DOHH2 (cell line): ENCODE measurements at regions not wholly inside any gene's neighbourhood (a gene's known extent, or its start where the extent isn't known, plus 50 kb on each side); places are given as distances from the start of the nearest gene placed in this dataset.

ENCODE experiments used
- H3F3A ChIP-seq: fragments of 200-600 bp; sonication (generic), shearing (Covaris generic); 2 replicates; pipeline ENCODE4 v1.6.0; 2016; ENCODE audit warnings: antibody characterized with exemption, mild to moderate bottlenecking; ENCODE audit not compliant: control insufficient read depth, insufficient read depth
- H3K27ac ChIP-seq: fragments of 200-600 bp; sonication (generic); 2 replicates; pipeline ENCODE4 v1.5.1; 2014; ENCODE audit warnings: low read depth, mild to moderate bottlenecking, low read length, moderate library complexity
- H3K27me3 ChIP-seq: fragments of 200-600 bp; sonication (generic); 2 replicates; pipeline ENCODE4 v1.6.1; 2014; ENCODE audit warnings: mild to moderate bottlenecking, low read length, mixed read lengths; ENCODE audit not compliant: control insufficient read depth
- H3K36me3 ChIP-seq: fragments of 200-600 bp; sonication (generic); 2 replicates; pipeline ENCODE4 v1.6.1; 2014; ENCODE audit warnings: mild to moderate bottlenecking, low read length, moderate library complexity, mixed read lengths; ENCODE audit not compliant: control insufficient read depth
- H3K4me1 ChIP-seq: fragments of 200-600 bp; sonication (generic); 2 replicates; pipeline ENCODE4 v1.6.1; 2014; ENCODE audit warnings: mild to moderate bottlenecking, low read length, mixed read lengths; ENCODE audit not compliant: control insufficient read depth
- H3K4me2 ChIP-seq: fragments of 200-600 bp; sonication (generic); 2 replicates; pipeline ENCODE4 v1.6.0; 2014; ENCODE audit warnings: mild to moderate bottlenecking, low read length, moderate library complexity
- H3K4me3 ChIP-seq: fragments of 200-600 bp; sonication (generic); 2 replicates; pipeline ENCODE4 v1.5.1; 2014; ENCODE audit warnings: mild to moderate bottlenecking, low read length, mixed read lengths
- H3K79me2 ChIP-seq: fragments of 200-600 bp; sonication (generic); 2 replicates; pipeline ENCODE4 v1.6.1; 2014; ENCODE audit warnings: mild to moderate bottlenecking, low read length, mixed read lengths; ENCODE audit not compliant: control insufficient read depth
- H3K9me2 ChIP-seq: fragments of 200-600 bp; sonication (generic); replicated peaks from 2 replicates; pipeline ENCODE4 v1.6.1; 2014; ENCODE audit warnings: mild to moderate bottlenecking, low read length, mixed read lengths; ENCODE audit not compliant: control insufficient read depth
- H3K9me3 ChIP-seq: fragments of 200-600 bp; sonication (generic); 2 replicates; pipeline ENCODE4 v1.6.1; 2014; ENCODE audit warnings: antibody characterized with exemption, low read length, mixed read lengths; ENCODE audit not compliant: control insufficient read depth, insufficient read depth
- H4K20me1 ChIP-seq: fragments of 200-600 bp; sonication (generic); 2 replicates; pipeline ENCODE4 v1.6.0; 2014; ENCODE audit warnings: low read depth, mild to moderate bottlenecking, antibody characterized with exemption, low read length, moderate library complexity; ENCODE audit not compliant: control insufficient read depth, insufficient read depth
- EZH2phosphoT487 ChIP-seq: fragments of 200-600 bp; sonication (generic); IDR thresholded peaks from 2 replicates; pipeline ENCODE4 v1.6.1; 2017; ENCODE audit warnings: borderline replicate concordance, mild to moderate bottlenecking, antibody characterized with exemption, low read length, moderate library complexity, mixed read lengths
- TF ChIP-seq, protein P1 (sequence below): fragments of 200-600 bp; sonication (generic); IDR thresholded peaks from one replicate; pipeline ENCODE4 v1.5.1; 2014; ENCODE audit warnings: antibody characterized with exemption, mild to moderate bottlenecking, low read depth, low read length; ENCODE audit not compliant: poor library complexity, severe bottlenecking

DNA sequence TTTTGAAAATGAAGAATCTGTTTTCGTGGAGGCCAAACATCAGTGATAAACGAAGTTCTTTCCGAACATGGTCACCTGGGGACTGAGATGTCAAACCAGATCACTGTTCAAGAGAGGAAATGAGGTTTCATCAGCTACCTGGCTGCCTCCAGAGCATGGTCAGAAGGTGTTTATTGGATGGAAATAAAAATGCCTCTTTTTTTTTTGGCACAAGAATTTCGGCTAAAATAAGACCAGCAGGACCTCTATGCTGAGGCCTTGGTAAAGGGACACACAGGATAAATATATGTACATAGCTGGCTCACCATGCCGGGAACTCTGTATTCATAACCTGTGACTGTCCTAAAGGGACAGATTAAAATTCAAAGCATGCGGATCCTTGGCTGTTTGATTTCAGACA is 135.3 kb downstream of the UTP18 start:
- no peaks in the 10 kb centered on the region for H3K27me3 ChIP-seq
- H3K9me3 ChIP-seq, result no peaks in the 10 kb centered on the region
- TF ChIP-seq, protein P1, sequence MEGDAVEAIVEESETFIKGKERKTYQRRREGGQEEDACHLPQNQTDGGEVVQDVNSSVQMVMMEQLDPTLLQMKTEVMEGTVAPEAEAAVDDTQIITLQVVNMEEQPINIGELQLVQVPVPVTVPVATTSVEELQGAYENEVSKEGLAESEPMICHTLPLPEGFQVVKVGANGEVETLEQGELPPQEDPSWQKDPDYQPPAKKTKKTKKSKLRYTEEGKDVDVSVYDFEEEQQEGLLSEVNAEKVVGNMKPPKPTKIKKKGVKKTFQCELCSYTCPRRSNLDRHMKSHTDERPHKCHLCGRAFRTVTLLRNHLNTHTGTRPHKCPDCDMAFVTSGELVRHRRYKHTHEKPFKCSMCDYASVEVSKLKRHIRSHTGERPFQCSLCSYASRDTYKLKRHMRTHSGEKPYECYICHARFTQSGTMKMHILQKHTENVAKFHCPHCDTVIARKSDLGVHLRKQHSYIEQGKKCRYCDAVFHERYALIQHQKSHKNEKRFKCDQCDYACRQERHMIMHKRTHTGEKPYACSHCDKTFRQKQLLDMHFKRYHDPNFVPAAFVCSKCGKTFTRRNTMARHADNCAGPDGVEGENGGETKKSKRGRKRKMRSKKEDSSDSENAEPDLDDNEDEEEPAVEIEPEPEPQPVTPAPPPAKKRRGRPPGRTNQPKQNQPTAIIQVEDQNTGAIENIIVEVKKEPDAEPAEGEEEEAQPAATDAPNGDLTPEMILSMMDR, result no peak
- no peak for TF ChIP-seq EZH2phosphoT487

DNA sequence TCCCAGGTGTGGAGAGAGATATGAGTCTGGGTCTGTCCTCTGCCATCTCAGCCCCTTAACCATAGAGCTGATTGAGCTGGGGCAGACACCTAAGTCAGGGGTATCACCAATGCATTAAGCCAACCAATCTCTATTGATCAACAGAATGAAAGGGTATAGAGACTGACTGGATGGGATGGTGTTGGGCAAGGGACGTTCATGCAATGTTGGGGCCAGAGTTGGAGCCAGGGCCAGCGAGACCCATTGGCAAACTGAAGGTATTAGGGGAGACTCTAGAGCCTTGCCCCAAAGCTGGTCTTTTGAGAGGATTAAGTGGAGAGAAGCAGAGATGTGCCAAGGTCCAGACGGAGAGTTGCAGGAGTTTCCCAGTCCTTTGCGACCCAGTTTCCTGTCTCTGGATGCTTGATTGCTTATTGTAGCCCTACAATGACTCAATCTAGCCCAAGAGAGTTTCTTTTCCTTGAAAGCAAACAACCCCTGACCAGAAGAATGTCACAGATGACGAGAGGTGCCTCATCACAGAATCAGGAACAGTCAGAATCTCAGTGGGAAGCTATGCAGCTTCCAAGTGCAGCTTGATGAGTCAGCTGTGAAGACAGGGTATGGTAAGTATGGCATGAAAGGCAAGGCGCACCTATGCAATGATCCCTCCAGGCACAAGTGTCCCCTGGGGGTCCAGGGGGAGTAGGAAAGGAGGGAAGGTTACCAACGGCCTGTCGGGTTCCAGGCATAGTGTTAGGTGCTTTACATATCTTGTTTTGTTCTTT is 137.2 kb downstream of the UTP18 start:
- Histone ChIP-seq H3K4me2 (no peak overlapping the region), H3K9me3 (no peaks in the 10 kb centered on the region), H3K36me3 (no peaks in the 10 kb centered on the region)

More for the DNA sequence above, 135.3 kb downstream of the UTP18 start:
- Histone ChIP-seq H3K27ac (no peak overlapping the region), H3K79me2 (no peaks in the 10 kb centered on the region), H4K20me1 (no peaks in the 10 kb centered on the region), H3K9me2 (no peaks in the 10 kb centered on the region), H3K4me3 (no peak overlapping the region), H3F3A (no peaks in the 10 kb centered on the region), H3K4me1 (no peaks in the 10 kb centered on the region), H3K4me2 (no peak overlapping the region), H3K36me3 (no peaks in the 10 kb centered on the region)

DNA sequence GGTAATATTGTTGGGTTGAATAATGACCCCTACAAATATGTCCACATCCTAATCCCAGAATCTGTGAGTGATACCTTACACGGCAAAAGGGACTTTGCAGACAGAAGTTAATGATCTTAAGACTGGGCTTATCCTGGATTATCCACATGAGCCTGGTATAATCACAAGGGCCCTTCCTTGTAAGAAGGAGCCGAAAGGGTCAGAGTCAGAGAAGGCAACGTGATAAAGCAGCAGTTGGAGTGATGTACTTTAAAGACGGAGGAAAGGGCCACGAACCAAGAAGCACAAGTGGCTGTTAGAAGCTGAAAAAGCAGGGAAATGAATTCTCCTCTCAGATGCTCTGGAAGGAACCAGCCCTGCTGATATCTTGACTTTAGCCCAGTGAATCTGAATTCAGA is 137.8 kb downstream of the UTP18 start:
- Histone ChIP-seq H3K9me3 (no peaks in the 10 kb centered on the region), H3K9me2 (no peaks in the 10 kb centered on the region), H3K27me3 (no peaks in the 10 kb centered on the region), H3F3A (no peaks in the 10 kb centered on the region), H3K4me3 (no peak overlapping the region), H3K4me1 (no peaks in the 10 kb centered on the region), H3K27ac (no peak overlapping the region), H3K4me2 (no peak overlapping the region), H3K79me2 (no peaks in the 10 kb centered on the region), H4K20me1 (no peaks in the 10 kb centered on the region), H3K36me3 (no peaks in the 10 kb centered on the region)
- no peak for TF ChIP-seq EZH2phosphoT487
- TF ChIP-seq, protein P1, result no peak

More for the DNA sequence above, 137.2 kb downstream of the UTP18 start:
- Histone ChIP-seq H3K4me3 (no peak overlapping the region), H3K27me3 (no peaks in the 10 kb centered on the region), H3K79me2 (no peaks in the 10 kb centered on the region), H3F3A (no peaks in the 10 kb centered on the region), H4K20me1 (no peaks in the 10 kb centered on the region), H3K9me2 (no peaks in the 10 kb centered on the region), H3K4me1 (no peaks in the 10 kb centered on the region), H3K27ac (no peak overlapping the region)
- TF ChIP-seq EZH2phosphoT487, result no peak
- TF ChIP-seq, protein P1, result no peak
